ENCODE measurements at regions not wholly inside any gene's neighbourhood (a gene's known extent, or its start where the extent isn't known, plus 50 kb on each side); places are given as distances from the start of the nearest gene placed in this dataset.

DNA sequence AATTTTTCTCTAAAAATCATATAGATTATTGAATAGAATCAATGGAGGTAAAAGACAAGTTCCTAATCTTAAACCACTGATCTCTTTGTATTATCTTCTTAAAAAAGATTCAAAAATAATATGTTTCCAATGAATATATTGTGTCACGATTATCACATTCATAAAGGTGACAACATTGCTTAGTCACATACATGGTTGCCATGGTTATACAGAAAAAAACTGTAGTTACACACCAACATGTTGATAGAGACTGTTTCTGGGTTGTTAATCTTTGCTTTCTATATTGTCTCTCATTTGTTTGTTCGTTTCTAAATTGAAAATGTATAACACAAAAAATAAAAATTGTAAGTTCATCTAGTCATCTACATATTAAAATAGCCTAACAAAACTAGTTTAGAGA lies 376.0 kb upstream of the ALCAM start:
- no peak for DNase-seq

DNA sequence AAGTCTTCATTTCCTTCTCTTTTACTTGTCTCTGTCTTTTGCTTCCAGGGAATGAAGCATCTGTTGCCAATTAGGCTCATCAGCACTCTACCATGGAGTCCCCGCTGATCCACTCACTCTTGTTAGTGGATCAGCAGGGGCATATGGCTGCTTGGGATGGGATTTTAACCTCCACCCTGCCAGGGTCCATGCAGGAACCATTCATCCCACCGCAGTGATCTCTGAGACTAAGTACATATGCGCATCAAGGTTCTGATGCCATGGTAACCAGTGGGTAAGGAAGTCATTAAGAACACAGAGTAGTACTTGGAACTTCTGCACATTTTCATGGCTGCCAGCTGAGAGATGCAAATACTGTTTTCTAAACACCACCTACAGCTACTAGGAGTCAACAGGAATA lies 374.0 kb upstream of the ALCAM start:
- DNase-seq = no peak

DNA sequence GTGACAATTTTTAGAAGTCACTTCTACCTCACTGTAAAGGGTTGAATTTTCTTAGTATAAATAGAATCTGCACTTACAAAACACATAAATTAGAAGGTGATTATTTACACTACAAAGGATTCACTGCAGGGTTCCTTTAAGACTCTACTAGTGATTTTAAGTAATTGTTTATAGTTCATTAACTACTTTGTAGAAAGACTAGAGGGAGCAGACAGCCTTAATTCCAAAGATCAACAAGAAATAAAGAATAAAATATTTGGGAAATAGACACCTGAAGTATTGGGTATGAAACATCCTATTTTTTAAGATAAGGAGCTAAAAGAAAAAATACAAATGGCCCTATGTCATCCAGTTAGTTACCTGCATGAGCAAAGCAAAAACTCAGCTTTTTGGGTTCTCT lies 360.5 kb upstream of the ALCAM start:
- DNase-seq = no peak

DNA sequence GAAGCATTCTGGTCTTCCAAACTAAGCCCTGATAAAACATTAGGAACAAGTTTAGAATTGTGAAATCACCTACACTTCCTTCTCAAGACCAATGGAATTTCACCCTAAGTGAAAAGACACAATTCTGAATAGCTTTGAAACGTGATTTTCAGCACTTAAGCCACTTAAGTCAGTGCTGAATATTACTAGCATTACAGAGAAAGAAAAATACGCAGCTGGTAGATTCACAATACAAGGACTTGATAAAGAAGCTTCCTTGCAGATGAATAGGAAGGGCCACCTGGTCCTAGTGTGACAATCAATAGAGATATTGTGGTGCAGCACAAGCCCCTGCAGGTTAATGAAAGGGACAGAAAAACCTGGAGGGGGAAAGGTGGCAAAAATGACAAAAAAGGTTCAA lies 353.1 kb upstream of the ALCAM start:
- DNase-seq = no peak

DNA sequence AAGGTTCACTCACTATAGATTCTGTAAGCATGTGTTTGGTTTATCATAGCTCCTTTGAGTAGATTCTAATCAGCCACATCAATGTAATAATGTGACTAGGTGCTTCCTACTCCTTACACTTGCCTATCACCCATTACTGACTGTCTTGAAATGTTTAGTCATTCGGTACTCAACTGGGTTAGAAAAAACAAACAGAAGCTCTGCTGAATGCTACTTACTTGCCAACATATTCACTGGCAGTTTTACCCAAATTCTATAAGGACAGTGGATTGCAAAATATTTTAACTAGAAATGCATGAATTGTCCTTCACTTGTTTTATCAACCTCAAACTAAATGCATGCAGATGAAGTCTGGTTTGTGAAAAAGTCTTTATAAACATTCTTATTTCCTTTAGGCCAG lies 352.1 kb upstream of the ALCAM start:
- DNase-seq = no peak

DNA sequence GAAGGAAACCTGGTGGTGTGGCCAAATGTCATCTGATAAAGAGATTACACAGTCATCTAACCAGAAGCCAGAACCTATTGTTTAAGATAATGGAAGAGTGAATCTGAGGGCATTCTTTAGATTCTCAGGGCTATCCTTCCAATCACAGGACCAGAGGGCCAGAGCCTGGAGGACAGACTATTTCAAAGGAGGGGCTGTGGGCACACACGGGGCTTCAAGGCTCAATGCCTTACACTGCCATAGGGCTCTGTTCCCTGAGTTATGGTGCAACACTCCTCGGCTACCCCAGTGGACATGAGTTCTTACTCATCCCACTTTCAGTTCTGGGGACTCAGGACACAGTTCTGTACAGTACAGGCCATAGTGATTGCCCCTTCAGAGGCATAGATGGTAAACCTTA lies 343.9 kb upstream of the ALCAM start:
- DNase-seq = no peak

DNA sequence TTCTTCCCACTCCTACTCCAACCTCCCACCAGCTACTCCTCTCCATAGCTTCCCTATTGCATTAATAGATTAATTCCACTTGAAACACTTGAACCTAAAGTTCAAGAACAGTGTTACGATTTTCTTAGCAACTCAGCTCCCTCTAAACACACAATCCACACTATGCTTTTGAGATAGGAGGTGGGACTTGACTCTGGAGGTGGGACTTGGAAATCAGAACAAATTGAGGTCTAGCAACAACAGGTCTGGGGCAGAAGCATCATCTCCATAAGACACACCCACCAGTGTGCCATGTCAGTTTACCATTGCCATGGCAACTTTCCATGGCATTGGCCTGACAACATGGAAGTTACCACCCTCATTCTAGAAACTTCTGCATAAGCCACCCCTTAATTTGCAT lies 336.5 kb upstream of the ALCAM start:
- no peak for DNase-seq

DNA sequence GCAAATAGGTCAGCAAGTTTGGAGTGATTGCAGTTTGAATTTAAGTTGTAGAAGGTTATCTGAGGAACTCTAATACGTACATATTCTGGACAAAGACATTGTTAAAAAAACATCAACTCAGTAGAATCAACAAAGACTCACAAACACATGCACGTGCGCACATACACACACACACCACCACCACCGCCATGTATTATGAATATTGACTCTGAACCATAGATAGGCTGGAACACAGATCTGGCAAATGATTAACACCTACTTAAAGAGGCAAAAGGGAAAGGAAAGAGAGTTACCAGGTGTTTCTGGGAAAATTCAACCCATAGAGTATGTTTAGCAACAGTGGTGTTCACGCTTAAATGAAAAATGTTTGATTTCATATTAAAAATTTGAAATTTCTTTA lies 334.2 kb upstream of the ALCAM start:
- DNase-seq = no peak

DNA sequence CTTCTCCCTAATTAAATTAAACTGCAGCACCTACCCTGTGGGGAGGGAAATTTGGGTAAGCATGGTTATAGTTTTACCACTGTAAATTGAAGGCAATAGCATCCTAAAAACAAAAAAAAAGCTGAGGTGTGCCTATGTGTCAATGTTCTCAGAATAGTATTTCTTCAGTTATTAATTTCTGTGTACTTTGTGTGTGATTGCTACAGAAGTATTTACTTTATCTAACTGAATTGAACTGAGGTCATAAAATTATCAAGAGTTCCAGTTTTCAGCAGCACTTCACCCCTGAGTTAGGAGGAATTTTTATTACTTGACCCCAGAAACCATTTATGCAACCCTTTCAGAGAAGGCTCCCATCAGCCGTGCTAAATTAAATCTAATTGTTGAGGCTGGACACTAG lies 333.6 kb upstream of the ALCAM start:
- DNase-seq = no peak

DNA sequence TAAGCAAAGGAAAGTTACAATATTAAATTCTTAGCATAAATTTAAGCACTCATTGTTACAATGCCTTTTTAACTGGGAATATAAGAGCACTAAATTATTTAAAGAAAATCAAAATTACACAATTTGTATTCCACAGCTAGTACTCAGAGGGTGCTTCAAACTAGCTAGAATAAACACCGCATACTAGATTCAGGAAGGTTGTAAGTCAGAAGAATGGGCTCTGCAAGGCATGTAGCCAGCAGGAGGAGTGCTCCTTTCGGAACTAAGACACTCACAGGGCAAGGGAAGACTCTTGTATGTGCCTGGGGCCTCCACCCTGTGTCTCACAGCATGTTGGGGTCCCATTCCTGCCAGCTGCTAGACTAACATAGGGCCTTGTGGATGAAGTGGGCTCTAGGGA lies 327.7 kb upstream of the ALCAM start:
- no peak for DNase-seq

DNA sequence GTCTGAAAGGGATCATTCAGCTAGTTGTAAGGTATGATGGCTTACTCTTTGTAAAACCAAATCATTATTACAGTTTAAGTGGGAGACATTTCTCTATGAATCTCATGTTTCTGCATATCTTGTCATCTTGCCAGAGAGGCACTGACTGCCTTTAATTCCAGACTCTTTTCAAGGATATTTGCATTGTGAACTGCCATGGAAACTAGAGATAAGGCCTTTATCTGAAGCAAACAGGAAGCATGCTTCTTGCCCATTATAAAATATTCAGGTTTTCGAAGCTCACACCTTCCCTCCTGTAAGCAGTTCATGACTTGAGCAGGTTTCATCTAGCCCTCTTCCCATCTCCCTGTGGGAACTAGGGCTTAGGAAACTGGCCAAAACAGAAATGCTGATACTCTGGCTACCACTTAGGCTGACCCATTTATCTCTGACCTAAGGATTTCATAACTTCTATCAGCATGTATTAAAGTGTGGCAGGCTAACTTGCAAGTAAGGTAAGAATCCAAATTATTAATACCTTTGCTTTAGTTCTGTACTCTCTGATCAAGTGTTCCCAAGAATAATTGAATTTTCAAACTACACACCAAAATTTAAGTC lies 326.6 kb upstream of the ALCAM start:
- DNase-seq = no peak

DNA sequence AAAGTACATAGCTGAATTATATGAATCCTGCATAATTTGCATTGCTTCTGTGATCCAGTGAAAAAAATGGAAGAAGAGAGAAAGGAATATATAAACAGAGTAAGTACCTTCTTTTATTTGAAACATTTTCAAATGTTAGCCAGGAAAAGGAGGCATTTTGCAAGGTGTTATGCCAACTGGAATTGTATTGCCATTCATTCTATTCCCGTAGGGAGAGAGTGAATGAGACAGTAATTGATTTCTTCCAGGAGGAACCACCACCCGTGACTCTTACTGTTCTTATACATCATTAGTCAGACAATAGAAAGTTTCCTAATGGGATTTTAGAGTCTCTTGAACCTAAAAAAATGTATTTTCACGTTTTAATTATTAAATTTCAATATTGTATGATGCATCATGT lies 324.1 kb upstream of the ALCAM start:
- no peak for DNase-seq

DNA sequence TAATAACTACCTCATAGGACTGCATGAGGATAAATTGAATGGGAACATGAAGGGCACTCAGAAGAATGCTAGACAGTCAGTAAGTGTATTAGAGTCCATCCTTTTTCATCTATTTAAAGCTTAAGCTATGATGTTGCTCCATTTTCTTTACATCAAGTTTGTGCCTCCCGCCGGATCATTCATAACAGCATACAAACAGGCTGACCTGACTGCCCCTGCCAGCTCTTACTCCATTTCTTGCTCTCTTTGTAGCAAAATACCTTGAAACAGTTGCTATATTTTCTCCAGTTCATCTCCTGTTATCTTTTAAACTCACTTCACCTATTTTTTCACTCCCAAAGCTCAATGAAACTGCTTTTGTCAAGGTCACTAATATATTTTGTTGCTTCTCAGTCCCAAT lies 315.6 kb upstream of the ALCAM start:
- no peak for DNase-seq

DNA sequence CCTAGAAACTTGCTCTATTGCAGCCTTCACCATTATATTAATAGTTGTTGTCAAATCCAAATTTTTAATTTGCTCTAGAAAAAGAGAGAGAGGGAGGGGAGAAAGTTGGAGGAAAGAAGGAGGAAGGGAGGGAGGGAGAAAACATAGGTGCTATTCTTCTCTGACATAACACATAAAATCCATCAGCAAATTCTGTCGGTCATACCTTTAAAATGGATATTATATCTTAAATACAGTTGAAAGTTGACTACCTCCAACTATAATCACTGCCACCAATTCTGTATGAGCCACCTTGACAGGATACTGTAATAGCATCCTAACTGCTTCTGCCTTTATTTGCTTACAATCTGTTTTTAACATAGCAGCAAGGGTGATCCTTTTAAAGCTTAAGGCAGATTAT lies 314.7 kb upstream of the ALCAM start:
- no peak for DNase-seq

DNA sequence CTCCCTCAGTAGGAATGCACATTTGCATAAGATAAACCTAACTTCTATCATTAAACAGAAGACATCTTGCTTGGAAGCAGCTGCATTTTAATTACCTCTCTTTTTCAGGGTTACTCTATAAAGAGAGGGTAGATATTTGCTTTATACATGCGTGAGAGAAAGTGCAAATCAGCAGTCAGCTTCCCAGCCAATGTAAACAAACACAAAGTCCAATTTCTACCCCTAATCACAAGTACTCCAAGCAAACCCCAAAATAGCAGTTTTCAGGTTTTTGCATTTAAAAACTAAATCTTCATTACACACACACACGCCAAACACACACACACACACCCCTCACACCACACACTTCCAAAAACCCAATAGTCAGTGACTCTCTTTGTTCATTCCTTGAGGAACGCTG lies 303.9 kb upstream of the ALCAM start:
- DNase-seq = no peak

DNA sequence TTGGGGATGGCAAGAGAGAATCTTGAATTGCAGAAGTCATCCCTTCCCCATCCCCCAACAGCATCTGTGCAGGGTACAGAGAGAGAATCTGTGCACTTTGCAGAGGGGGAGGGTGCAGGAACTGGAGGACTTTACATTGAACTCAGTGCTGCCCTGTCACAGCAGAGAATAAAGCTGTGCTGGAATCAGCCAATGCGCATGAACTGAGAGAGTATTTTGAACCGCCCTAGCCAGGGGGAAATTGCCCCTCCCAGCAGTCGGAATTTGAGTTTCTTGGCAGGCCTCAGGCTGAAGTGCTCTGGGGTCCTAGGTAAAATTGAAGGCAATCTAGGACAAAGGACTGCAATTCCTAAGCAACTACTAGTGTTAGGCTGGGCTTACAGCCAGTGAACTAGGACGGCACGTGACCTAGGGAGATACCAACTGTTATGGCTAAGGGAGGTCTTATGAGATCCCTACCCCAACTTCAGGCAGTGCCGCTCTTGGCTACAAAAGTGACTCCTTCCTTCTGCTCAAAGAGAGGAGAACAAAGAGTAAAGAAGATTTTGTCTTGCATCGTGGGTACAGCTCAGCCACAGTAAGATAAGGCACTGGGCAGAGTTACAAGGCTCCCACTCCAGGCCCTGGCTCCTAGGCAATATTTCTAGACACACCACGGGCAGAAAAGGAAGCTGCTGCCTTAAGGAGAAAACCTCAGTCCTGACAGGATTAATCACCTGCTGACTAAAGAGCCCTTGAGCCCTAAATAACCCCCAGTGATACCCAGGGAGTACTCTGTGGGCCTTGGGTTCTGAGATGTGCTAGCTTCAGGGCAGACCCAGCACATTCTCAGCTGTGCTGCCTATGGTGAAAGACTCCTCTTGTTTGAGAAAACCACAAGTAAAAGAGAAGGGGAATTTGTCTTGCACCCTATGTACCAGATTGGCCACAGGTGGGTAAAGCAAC lies 300.5 kb upstream of the ALCAM start:
- DNase-seq = no peak

DNA sequence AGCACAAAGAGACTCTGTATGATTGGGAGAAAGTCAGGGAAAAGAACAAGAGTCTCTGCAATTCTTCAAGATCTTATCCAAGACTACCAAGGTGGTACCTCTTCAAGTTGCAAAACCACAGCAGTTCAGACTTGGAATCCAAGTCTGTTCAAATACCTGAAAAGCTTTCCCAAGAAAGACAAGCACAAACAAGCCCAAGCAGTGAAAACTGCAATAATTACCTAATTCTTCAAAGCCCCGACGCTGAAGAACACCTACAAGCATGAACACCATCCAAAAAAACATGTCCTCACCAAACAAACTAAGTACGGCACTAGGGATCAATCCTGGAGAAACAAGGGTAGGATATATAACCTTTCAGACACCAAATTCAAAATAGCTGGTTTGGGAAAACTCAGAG lies 299.3 kb upstream of the ALCAM start:
- DNase-seq = no peak

DNA sequence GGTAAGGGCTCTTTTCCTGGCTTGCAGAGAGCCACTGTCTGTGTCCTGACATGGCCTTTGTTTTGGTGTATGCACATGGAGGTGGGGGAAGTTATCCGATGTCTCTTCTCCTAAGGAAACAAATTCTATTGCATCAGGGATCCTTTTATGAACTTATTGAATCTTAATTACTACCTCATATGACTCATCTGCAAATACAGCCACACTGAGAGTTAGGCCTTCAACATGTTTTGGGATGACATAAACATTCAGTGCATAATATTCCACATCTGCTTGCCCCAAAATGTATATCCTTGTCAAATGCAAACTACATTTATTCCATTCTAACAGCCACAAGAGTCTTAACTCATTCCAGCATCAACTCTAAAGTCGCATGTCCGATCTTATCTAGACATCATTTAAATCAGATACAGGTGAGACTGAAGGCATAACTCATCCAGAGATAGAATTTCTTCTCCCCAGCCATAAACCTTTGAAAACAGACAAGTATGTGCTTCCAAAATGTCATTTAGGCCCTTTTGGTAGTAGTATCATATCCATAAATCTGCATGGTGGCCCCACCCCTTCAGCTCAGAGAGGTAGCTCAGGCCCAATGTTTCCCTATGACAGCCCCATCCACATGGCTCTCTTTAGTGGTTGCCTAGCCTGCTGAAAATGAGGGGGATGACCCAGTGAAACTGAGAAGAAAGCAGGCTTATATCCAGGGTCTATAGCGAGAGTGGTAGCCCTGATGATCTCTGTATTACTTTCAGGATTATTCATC lies 289.5 kb upstream of the ALCAM start:
- no peak for DNase-seq

DNA sequence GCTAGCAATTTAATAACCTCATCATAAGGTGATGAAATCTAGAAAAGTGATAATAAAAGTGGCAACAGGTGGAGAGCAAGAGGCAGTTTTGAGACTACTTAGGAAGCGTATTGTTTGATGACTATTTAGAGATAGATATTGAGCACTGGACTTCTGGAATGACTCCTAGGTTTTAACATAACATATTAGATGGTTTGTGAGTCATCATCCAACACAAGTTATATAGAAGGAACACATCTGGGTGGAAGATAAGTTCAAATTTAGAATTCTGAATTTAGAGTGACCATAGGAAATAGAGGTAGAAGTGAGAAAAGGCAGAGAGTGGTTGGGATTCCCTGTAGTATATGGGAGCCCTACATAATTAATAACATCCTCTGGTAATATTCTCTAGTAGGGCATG lies 282.8 kb upstream of the ALCAM start:
- no peak for DNase-seq

DNA sequence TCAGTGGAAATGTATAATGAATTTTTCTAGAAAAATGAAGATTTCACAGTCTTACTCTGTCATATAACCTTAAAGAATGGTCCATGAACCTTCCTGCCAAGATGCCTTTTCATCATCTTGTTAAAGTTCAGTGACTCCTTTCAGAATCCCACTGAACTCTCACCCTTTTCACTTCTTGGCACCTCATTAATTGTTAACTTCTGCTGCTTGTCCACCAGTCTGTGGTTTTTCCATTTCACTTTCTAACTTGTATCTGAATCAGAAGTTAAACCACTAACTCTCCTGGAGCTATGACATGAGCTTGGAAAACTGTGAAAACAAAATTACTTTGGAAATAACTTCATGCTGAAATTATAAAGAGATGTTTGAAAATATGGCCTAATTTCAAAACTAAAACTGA lies 281.2 kb upstream of the ALCAM start:
- no peak for DNase-seq

DNA sequence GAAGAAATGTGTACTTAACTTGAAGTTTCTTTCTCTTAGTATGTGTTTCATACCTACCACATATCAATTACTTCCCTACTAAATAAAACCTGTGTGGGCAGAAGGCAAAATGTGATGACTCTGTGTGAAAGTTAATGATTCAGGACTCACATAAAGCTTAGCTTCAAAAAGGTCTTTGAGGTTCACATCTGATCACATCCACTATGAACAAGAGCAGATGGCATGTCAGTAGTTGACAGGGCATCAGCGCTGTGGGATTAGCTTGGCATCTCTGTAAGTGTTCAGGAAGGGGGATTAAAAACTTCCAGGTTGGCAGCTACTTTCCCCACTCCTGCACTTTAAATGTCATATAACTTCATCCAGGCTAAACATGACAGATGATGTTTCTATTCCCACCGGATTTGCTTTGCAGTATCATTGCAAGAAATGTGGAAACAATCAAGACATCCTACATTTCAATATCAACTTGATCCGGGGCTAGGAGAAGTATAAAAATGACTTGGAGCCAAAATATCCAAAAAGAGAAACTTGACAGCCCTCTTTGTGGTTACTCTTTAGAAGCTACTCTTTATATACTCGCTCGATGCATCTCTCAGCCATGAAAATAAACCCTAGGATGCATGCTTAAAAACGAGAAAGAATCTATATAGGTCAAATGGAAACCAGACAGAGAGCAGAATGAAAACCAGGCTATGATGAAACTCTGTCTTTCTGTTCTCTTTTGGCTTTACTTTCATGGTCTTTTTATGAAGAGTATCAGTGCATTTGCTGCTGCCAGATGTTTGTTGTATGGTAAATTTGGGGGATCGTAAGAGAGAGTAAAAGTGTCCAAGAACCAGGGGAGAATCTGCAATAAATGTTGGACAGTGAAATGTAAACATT lies 273.1 kb upstream of the ALCAM start:
- DNase-seq = no peak

DNA sequence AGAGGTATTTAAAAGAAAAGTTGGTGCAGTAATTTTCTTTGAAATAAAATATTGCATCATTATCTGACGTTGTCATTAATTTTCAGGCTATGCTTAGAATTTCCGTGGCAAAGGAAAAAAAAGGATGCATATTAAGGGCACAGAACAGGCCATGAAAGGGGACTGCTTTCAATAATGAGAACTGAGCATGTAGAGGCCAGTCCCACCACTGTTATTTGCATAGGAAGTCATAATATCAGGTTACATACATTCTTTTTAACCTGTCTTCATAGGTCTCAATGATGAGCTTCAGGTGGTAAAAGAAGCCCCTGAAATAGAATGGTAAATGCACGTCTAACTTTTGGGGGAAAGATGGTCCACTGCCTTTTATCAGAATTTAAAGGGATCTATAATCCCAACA lies 272.1 kb upstream of the ALCAM start:
- no peak for DNase-seq

DNA sequence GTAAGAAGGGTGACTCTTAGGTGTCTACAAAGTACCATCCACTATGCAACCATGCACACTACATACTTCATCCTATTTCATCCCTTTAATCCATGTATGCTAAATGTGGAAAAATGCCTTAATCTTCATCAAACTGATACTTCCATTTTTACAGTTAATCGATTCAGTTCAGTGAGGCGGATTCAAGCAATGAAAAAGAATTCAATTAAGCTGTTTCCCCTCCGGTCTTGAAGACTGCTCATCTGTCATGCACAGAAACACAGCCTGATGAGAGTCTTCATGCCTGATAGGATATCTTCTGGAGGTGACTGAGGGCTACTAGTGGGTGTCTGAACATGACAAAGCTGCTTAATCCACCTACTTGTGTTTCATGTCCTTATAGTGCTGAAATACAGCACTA lies 270.6 kb upstream of the ALCAM start:
- no peak for DNase-seq
